ENCODE measurements at regions not wholly inside any gene's neighbourhood (a gene's known extent, or its start where the extent isn't known, plus 50 kb on each side); places are given as distances from the start of the nearest gene placed in this dataset.

DNA sequence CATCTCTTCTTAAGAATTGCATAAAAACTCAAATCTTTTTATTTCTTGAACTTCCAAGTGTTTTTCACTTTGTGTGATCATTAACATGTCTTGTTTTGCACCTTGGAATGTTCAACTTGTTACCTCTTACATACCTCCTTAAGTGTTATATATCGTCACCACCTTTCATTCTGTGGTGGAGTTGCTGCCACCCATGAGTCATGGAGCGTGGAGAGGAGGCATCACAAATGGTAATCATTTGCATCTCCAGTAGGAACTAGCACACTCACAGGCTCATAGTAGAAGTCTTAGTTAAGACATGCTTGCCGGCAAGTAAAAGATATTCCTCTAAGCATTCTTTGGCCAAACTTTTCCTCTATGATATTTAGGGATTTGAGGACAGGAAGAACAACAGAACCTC, 67.0 kb upstream of the VCX start:
- WGBS, 2 donors = 80 to 82% methylated on average over 3 of the region's 3 CpGs
- H3K9me3 ChIP-seq = no peaks in the 10 kb centered on the region
- H3K27me3 ChIP-seq = no peaks in the 10 kb centered on the region
- no peak overlapping the region for H3K4me3 ChIP-seq (replicated peaks in 1 of 3)
- intact Hi-C loops (cut with DNase I) = no loop called here
- H3K27ac ChIP-seq = no peak overlapping the region
- no peaks in the 10 kb centered on the region for H3K36me3 ChIP-seq
- TF ChIP-seq, protein P1, sequence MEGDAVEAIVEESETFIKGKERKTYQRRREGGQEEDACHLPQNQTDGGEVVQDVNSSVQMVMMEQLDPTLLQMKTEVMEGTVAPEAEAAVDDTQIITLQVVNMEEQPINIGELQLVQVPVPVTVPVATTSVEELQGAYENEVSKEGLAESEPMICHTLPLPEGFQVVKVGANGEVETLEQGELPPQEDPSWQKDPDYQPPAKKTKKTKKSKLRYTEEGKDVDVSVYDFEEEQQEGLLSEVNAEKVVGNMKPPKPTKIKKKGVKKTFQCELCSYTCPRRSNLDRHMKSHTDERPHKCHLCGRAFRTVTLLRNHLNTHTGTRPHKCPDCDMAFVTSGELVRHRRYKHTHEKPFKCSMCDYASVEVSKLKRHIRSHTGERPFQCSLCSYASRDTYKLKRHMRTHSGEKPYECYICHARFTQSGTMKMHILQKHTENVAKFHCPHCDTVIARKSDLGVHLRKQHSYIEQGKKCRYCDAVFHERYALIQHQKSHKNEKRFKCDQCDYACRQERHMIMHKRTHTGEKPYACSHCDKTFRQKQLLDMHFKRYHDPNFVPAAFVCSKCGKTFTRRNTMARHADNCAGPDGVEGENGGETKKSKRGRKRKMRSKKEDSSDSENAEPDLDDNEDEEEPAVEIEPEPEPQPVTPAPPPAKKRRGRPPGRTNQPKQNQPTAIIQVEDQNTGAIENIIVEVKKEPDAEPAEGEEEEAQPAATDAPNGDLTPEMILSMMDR (IDR thresholded peaks at IDR 0.05) = no peak
- no peak for TF ChIP-seq POLR2A (IDR thresholded peaks at IDR 0.05)
- H3K4me1 ChIP-seq = no peaks in the 10 kb centered on the region
- no peak for DNase-seq

DNA sequence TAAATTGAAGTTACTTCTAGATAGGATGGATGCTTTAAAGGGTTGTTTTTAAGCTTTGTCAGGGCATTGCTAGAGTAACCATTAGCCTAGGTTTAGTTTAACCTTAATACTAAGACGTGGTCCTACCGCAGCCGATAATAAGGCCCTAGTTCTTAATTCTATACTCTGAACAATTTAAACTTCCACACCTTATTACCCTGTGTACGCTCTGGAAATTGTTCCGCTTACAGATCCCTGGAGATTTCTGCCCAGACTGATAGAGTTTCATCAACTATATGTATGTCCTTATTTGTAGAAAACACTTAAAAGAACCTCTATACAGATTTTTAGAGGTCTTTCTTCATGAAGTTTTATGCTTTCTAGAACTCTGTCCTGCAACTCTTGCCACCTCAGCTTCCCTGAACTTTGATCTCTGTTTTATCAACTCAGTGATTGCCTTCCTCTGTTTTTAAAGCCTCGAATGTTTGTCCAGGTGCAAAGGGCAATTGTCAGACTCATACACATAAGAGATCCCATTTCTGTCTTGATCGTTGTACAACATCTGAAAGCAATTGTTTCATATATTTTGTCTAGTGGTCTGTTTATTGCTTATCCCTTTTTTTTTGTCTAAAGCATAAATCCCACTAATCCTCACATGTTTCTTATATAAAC, 71.1 kb upstream of the VCX start:
- no peaks in the 10 kb centered on the region for H3K27me3 ChIP-seq
- H3K27ac ChIP-seq = no peak overlapping the region
- intact Hi-C loops (cut with DNase I) = no loop called here
- no peak for TF ChIP-seq POLR2A (IDR thresholded peaks at IDR 0.05)
- TF ChIP-seq, protein P1 (IDR thresholded peaks at IDR 0.05) = no peak
- DNase-seq = no peak
- no peaks in the 10 kb centered on the region for H3K36me3 ChIP-seq
- H3K4me1 ChIP-seq = no peaks in the 10 kb centered on the region
- no peaks in the 10 kb centered on the region for H3K9me3 ChIP-seq
- H3K4me3 ChIP-seq (replicated peaks in 1 of 3) = no peak overlapping the region
- 64 to 69% methylated on average over 7 of the region's 7 CpGs for WGBS, 2 donors

DNA sequence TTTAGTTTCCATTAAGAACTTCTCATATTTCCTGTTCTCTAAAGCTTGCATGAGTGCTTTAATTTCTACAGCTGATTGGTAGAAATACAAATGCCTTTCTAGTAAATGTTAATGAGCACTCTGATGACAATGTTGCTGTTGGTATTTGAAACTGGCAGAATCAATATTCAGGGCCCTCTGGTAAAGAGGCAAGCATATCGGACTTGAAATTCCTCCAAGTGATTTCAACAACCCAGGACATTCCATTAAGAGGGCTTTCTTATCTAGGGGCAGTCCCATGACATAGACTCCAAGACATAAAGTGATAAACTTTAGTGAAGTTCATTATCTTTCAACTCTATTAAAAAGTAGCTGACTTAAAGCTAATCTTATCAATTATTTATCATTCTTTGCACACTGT, 83.1 kb upstream of the VCX start:
- Histone ChIP-seq H3K27ac (no peak overlapping the region), H3K4me3 (replicated peaks in 1 of 3) (no peak overlapping the region), H3K36me3 (no peaks in the 10 kb centered on the region), H3K27me3 (no peaks in the 10 kb centered on the region), H3K9me3 (no peaks in the 10 kb centered on the region), H3K4me1 (no peaks in the 10 kb centered on the region)
- no peak for DNase-seq
- TF ChIP-seq, protein P1 (IDR thresholded peaks at IDR 0.05) = no peak
- TF ChIP-seq POLR2A (IDR thresholded peaks at IDR 0.05) = no peak
- 20 to 50% methylated on average over 1 of the region's 1 CpG for WGBS, 2 donors
- intact Hi-C loops (cut with DNase I) = no loop called here

DNA sequence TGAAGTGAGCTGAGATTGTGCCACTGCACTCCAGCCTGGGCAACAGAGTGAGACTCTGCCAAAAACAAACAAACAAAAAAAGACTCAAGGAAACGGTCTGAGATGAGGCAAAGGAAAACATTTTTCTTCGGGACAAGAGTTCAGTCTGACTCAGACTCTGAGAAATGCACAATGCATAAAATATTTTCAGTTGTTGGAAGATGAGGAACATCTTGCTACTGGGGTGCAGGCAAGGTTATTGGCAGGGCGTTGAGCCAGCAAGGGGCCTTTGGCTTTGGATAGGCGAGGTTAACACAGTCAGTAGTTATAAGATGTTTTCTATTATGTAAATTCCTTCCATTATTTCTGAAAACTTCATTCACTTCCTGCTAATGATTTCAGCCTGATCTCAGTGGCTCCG, 96.1 kb upstream of the VCX start:
- intact Hi-C loops (cut with DNase I) = no loop called here
- no peak for TF ChIP-seq POLR2A (IDR thresholded peaks at IDR 0.05)
- TF ChIP-seq, protein P1 (IDR thresholded peaks at IDR 0.05) = no peak
- Histone ChIP-seq H3K36me3 (no peaks in the 10 kb centered on the region), H3K27me3 (no peaks in the 10 kb centered on the region), H3K4me3 (replicated peaks in 1 of 3) (no peak overlapping the region), H3K27ac (no peak overlapping the region), H3K4me1 (no peaks in the 10 kb centered on the region), H3K9me3 (no peaks in the 10 kb centered on the region)
- no peak for DNase-seq
- WGBS, 2 donors = 69 to 76% methylated on average over 5 of the region's 5 CpGs

DNA sequence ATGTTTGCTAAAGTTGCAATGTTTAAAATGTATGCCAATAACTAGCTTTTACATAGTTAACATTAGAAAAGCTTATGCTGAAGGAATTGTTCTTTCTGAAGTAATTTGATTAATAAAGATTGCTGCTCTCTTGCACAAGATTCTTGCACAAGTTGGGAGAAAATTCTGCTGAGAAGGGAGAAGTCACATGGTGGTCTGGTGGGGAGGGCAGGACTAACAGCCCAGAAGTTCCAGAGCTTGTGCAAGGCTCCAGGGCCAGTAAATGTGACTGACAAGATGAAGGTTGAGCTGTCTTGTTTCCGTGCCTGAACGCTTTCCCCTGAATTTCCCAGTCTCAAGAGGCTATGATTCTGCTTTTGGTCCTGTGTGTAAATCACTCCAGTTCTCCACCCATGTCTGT, 112.9 kb upstream of the VCX start:
- intact Hi-C loops (cut with DNase I) = no loop called here

More for the DNA sequence above, 112.9 kb upstream of the VCX start:
- no peak for TF ChIP-seq POLR2A (IDR thresholded peaks at IDR 0.05)
- TF ChIP-seq, protein P1 (IDR thresholded peaks at IDR 0.05) = no peak
- 53 to 60% methylated on average over 2 of the region's 2 CpGs for WGBS, 2 donors
- H3K27ac ChIP-seq = no peak overlapping the region
- H3K9me3 ChIP-seq = no peaks in the 10 kb centered on the region
- H3K4me1 ChIP-seq = no peaks in the 10 kb centered on the region
- no peak for DNase-seq
- H3K36me3 ChIP-seq = no peaks in the 10 kb centered on the region
- no peaks in the 10 kb centered on the region for H3K27me3 ChIP-seq
- H3K4me3 ChIP-seq (replicated peaks in 1 of 3) = no peak overlapping the region
